ENCODE measurements at regions not wholly inside any gene's neighbourhood (a gene's known extent, or its start where the extent isn't known, plus 50 kb on each side); places are given as distances from the start of the nearest gene placed in this dataset.
"Not testable (repeated sequence)": the region's sequence is repeated elsewhere in the genome, so short reads cannot be mapped to it uniquely, and the experiment has no call there.

- H3K36me3 ChIP-seq (ENCODE audit: insufficient read depth, low read length), result no peaks in the 10 kb centered on the region
- TF ChIP-seq, protein P1, sequence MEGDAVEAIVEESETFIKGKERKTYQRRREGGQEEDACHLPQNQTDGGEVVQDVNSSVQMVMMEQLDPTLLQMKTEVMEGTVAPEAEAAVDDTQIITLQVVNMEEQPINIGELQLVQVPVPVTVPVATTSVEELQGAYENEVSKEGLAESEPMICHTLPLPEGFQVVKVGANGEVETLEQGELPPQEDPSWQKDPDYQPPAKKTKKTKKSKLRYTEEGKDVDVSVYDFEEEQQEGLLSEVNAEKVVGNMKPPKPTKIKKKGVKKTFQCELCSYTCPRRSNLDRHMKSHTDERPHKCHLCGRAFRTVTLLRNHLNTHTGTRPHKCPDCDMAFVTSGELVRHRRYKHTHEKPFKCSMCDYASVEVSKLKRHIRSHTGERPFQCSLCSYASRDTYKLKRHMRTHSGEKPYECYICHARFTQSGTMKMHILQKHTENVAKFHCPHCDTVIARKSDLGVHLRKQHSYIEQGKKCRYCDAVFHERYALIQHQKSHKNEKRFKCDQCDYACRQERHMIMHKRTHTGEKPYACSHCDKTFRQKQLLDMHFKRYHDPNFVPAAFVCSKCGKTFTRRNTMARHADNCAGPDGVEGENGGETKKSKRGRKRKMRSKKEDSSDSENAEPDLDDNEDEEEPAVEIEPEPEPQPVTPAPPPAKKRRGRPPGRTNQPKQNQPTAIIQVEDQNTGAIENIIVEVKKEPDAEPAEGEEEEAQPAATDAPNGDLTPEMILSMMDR (IDR thresholded peaks at IDR 0.05; ENCODE audit: borderline replicate concordance, extremely low read depth, low read length, poor library complexity, severe bottlenecking), result no peak
- TF ChIP-seq EZH2 (IDR thresholded peaks at IDR 0.05; ENCODE audit: borderline replicate concordance, low read depth, low read length, severe bottlenecking), result no peak
- H3K4me2 ChIP-seq (ENCODE audit: insufficient read depth, low read length), result no peak overlapping the region
- H3K27me3 ChIP-seq (ENCODE audit: insufficient read depth, low read length, poor library complexity), result no peaks in the 10 kb centered on the region
- DNase-seq (no peak), ATAC-seq (ENCODE audit: insufficient read depth, low read depth) (no peak)
- no peak overlapping the region for H3K9ac ChIP-seq (ENCODE audit: low read depth, low read length)
- no peaks in the 10 kb centered on the region for H4K20me1 ChIP-seq (ENCODE audit: insufficient read depth, low read length)
- no peak overlapping the region for H3K4me3 ChIP-seq (ENCODE audit: low read depth in 1 of 2, low read length in 2 of 2)
- H3K79me2 ChIP-seq (ENCODE audit: insufficient read depth, low read length), result no peaks in the 10 kb centered on the region
- H3K9me3 ChIP-seq (ENCODE audit: insufficient read depth, low read length, severe bottlenecking), result no peaks in the 10 kb centered on the region
- H3K4me1 ChIP-seq (ENCODE audit: insufficient read depth, low read length), result no peaks in the 10 kb centered on the region
- no peak overlapping the region for H2AFZ ChIP-seq (ENCODE audit: low read depth, low read length)
- H3K27ac ChIP-seq (ENCODE audit: low read length), result no peak overlapping the region
Measured at GRCh38 chr2:77590298-77590917, 68.2 kb upstream of the LRRTM4 start.

- H3K4me3 ChIP-seq (ENCODE audit: low read depth in 1 of 2, low read length in 2 of 2); H3K9me3 ChIP-seq (ENCODE audit: insufficient read depth, low read length, severe bottlenecking); H4K20me1 ChIP-seq (ENCODE audit: insufficient read depth, low read length); H3K4me1 ChIP-seq (ENCODE audit: insufficient read depth, low read length); H3K4me2 ChIP-seq (ENCODE audit: insufficient read depth, low read length); H3K9ac ChIP-seq (ENCODE audit: low read depth, low read length); H3K27ac ChIP-seq (ENCODE audit: low read length); ATAC-seq (ENCODE audit: insufficient read depth, low read depth); H3K79me2 ChIP-seq (ENCODE audit: insufficient read depth, low read length); H2AFZ ChIP-seq (ENCODE audit: low read depth, low read length); DNase-seq; H3K27me3 ChIP-seq (ENCODE audit: insufficient read depth, low read length, poor library complexity); H3K36me3 ChIP-seq (ENCODE audit: insufficient read depth, low read length): not testable (repeated sequence)
Measured at GRCh38 chr2:77592955-77593354, 70.8 kb upstream of the LRRTM4 start.

DNA sequence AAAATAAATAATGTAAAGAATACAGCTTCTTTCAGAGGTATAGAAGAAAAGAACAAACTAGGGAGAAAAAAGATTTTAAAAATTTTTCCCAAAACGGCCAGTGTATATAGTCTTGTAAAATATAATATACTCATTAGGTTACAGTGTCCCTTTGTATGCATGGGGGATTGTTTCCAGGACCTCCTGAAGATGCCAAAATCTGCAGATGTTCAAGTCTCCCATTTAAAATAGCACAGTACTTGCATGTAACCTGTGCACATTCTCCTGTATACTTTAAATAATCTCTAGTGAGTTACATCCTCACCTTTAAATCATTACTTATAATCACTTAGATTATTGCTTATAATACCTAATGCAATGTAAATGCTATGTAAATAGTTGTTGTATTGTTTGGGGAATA is 80.6 kb upstream of the LRRTM4 start:
- no peak overlapping the region for H3K27ac ChIP-seq (ENCODE audit: low read length)

More for the DNA sequence above, 80.6 kb upstream of the LRRTM4 start:
- Histone ChIP-seq H3K79me2 (ENCODE audit: insufficient read depth, low read length) (no peaks in the 10 kb centered on the region), H2AFZ (ENCODE audit: low read depth, low read length) (no peak overlapping the region), H3K36me3 (ENCODE audit: insufficient read depth, low read length) (no peaks in the 10 kb centered on the region), H3K9me3 (ENCODE audit: insufficient read depth, low read length, severe bottlenecking) (no peaks in the 10 kb centered on the region), H3K27me3 (ENCODE audit: insufficient read depth, low read length, poor library complexity) (no peaks in the 10 kb centered on the region), H3K9ac (ENCODE audit: low read depth, low read length) (no peak overlapping the region), H3K4me2 (ENCODE audit: insufficient read depth, low read length) (no peak overlapping the region), H3K4me3 (ENCODE audit: low read depth in 1 of 2, low read length in 2 of 2) (no peak overlapping the region), H4K20me1 (ENCODE audit: insufficient read depth, low read length) (no peaks in the 10 kb centered on the region), H3K4me1 (ENCODE audit: insufficient read depth, low read length) (no peaks in the 10 kb centered on the region)
- DNase-seq (no peak), ATAC-seq (ENCODE audit: insufficient read depth, low read depth) (no peak)
- TF ChIP-seq, protein P1 (IDR thresholded peaks at IDR 0.05; ENCODE audit: borderline replicate concordance, extremely low read depth, low read length, poor library complexity, severe bottlenecking), result no peak
- TF ChIP-seq EZH2 (IDR thresholded peaks at IDR 0.05; ENCODE audit: borderline replicate concordance, low read depth, low read length, severe bottlenecking), result no peak

Data from DND-41 (cell line).